GM18511 (cell line): ENCODE measurements at regions not wholly inside any gene's neighbourhood (a gene's known extent, or its start where the extent isn't known, plus 50 kb on each side); places are given as distances from the start of the nearest gene placed in this dataset.
"Not testable (repeated sequence)": the region's sequence is repeated elsewhere in the genome, so short reads cannot be mapped to it uniquely, and the experiment has no call there.

Experiments used
- ATAC-seq: cut with Tn5 transposase; IDR thresholded peaks from one replicate; pipeline ENCODE4 v1.9.1; 2021; ENCODE audit warnings: mild to moderate bottlenecking, moderate library complexity; ENCODE audit not compliant: unreplicated experiment

GRCh38 chr2:187679454-187679853 is 125.2 kb upstream of the TFPI start:
- no peak for ATAC-seq

- ATAC-seq, result no peak
Observed at GRCh38 chr2:187684174-187684573, 129.9 kb upstream of the TFPI start.

- ATAC-seq, result no peak
Observed at GRCh38 chr2:187686416-187687024, 132.3 kb upstream of the TFPI start.

GRCh38 chr2:187687585-187687984 is 133.3 kb upstream of the TFPI start:
- no peak for ATAC-seq

GRCh38 chr2:187689372-187689771 is 135.1 kb upstream of the TFPI start:
- no peak for ATAC-seq

GRCh38 chr2:187693923-187694322 is 139.7 kb upstream of the TFPI start:
- ATAC-seq, result no peak

- not testable (repeated sequence) for ATAC-seq
Observed at GRCh38 chr2:187696644-187697043, 142.4 kb upstream of the TFPI start.

GRCh38 chr2:187698374-187699110 is 144.3 kb upstream of the TFPI start:
- no peak for ATAC-seq

GRCh38 chr2:187702157-187702556 is 147.9 kb upstream of the TFPI start:
- ATAC-seq, result no peak

GRCh38 chr2:187708272-187708671 is 154.0 kb upstream of the TFPI start:
- ATAC-seq, result no peak

GRCh38 chr2:187709065-187709464 is 154.8 kb upstream of the TFPI start:
- no peak for ATAC-seq

GRCh38 chr2:187710791-187711521 is 156.7 kb upstream of the TFPI start:
- no peak for ATAC-seq

- ATAC-seq, result no peak
Observed at GRCh38 chr2:187715590-187715989, 161.4 kb upstream of the TFPI start.

- ATAC-seq, result no peak
Observed at GRCh38 chr2:187716301-187716700, 162.1 kb upstream of the TFPI start.

- ATAC-seq, result no peak
Observed at GRCh38 chr2:187718092-187718491, 163.9 kb upstream of the TFPI start.

- ATAC-seq, result no peak
Observed at GRCh38 chr2:187719510-187719909, 165.3 kb upstream of the TFPI start.

- ATAC-seq, result no peak
Observed at GRCh38 chr2:187748958-187749357, 194.7 kb upstream of the TFPI start.

- ATAC-seq, result no peak
Observed at GRCh38 chr2:187749804-187750431, 195.7 kb upstream of the TFPI start.

GRCh38 chr2:187768995-187769394 is 214.8 kb upstream of the TFPI start:
- ATAC-seq, result no peak

- no peak for ATAC-seq
Observed at GRCh38 chr2:187769437-187769836, 215.2 kb upstream of the TFPI start.

- peak; percentile 68 for ATAC-seq
Observed at GRCh38 chr2:187774551-187775071, 220.4 kb upstream of the TFPI start.
